ENCODE measurements at regions not wholly inside any gene's neighbourhood (a gene's known extent, or its start where the extent isn't known, plus 50 kb on each side); places are given as distances from the start of the nearest gene placed in this dataset.
"Not testable (repeated sequence)": the region's sequence is repeated elsewhere in the genome, so short reads cannot be mapped to it uniquely, and the experiment has no call there.

DNA sequence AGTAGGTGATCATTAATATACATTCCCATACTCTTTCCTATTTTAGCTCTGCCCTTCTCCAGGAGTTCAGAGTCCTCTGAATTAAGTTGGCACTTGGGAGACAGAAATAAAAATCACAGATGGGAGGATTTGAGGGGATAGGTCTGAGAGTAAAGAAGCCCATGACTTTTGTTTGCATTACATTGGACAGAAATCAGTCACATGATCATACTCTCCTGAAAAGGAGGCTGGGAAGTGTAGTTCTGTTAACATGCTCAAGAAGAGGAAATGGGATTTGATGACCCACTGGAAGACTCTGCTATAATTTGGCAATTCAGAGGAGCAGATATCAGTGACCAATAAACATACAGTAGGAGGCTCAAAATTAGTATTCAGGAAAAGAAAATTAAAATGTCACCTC lies 674.9 kb upstream of the C16orf82 start:
- Mint-ChIP-seq H3K27ac (no peak overlapping the region), H3K9me3 (peaks cover 7 to 8% of the 10 kb centered on the region in 2 donors), H3K36me3 (peaks cover 0 to 1% of the 10 kb centered on the region in 2 donors), H3K4me1 (no peaks in the 10 kb centered on the region), H3K4me3 (no peak overlapping the region), H3K27me3 (peaks cover 8 to 12% of the 10 kb centered on the region in 2 donors)
- ATAC-seq (replicated peaks) = no peak
- DNase-seq = no peak

DNA sequence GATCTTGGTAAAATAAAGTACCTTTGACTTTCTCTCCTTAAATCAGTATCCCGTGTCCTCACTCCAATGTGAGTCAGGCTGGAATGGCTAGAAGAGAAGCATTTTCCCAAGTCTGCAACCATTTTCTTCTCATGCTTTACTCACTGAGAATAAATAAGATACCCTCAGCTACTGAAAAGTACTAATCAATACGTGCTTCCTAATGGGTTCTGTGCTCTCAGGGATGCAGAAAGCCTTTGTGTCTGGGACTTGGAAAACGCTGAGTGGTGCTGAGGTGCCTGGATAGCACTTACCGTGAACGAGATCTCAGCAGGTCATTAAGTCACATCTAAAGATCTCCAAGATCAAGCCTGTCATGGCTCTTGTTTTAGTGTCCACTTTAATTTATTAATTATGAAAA lies 672.3 kb upstream of the C16orf82 start:
- Mint-ChIP-seq H3K4me3 (no peak overlapping the region), H3K4me1 (no peaks in the 10 kb centered on the region), H3K27ac (no peak overlapping the region), H3K27me3 (peaks cover 8 to 12% of the 10 kb centered on the region in 2 donors), H3K36me3 (peaks cover 0 to 1% of the 10 kb centered on the region in 2 donors), H3K9me3 (peaks cover 7 to 8% of the 10 kb centered on the region in 2 donors)
- DNase-seq = no peak
- ATAC-seq (replicated peaks) = no peak

DNA sequence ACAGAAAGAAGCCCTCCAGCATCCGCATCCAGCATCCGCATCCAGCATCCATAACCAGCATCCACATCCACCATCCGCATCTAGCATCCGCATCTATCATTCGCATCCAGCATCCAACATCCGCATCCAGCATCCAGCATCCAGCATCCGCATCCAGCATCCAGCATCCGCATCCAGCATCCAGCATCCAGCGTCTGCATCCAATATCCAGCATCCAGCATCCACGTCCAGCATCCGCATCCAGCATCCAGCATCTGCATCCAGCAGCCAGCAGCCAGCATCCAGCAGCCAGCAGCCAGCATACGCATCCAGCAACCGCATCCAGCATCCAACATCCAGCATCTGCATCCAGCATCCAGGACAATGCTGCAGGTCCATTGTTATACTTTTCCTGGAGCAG lies 671.0 kb upstream of the C16orf82 start:
- H3K27me3 Mint-ChIP-seq = peaks cover 8 to 12% of the 10 kb centered on the region in 2 donors
- no peak overlapping the region for H3K27ac Mint-ChIP-seq
- H3K9me3 Mint-ChIP-seq = peaks cover 7 to 8% of the 10 kb centered on the region in 2 donors
- no peak for DNase-seq
- ATAC-seq (replicated peaks) = no peak
- H3K36me3 Mint-ChIP-seq = peaks cover 0 to 1% of the 10 kb centered on the region in 2 donors
- no peak overlapping the region for H3K4me3 Mint-ChIP-seq
- H3K4me1 Mint-ChIP-seq = no peaks in the 10 kb centered on the region

DNA sequence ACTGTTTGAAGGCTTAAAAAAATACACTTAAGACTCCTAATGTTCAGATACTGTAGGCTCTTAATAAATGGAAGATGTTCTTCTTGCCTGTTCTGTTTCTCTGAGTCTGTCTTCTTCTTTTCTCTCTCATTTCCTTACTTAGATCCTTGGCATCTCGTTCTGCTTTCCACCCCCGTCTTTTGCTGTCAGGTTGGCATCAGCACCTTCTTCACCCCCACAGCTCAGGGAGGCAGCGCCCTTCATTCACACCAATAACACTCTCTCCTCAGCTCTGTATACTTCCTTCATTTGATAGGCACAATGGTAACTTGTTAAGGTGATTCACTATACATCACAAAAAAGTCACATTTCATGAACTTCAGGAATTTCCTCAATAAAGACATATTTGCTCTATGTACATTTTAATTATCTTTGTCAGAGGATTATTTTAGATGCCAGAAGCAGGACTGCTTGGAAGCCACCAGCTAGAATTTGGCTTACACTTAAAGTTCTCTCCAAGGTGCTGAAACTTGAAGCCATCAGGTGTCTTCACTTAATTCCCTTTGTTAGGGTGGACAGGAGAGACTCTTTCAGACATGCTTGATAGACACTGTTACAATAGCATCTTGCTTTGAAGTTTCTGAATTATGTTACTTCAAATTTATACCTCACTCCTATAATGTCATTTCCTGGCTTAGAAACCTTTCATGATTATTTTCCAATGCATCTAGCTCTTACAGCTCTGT lies 670.1 kb upstream of the C16orf82 start:
- Mint-ChIP-seq H3K9me3 (peaks cover 7 to 8% of the 10 kb centered on the region in 2 donors), H3K36me3 (peaks cover 0 to 1% of the 10 kb centered on the region in 2 donors)
- no peak for ATAC-seq (replicated peaks)

DNA sequence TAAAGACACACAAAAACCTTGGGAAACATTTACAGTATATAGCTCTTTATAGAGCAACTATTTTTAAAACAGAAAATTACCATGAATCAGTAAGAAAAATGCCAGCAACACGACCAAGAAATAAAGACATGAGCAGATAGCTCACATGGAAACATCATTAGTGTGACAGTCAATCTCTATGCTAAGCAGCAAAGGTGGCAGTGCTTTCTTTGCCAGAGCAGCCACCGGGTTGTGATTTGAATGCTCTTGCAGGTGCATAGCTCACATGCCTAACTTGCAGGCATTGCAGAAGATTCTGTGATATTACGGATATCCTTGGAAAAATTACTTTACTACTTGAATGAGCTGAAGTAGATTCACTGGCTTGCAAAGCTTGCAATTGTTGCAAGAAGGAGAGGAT lies 652.9 kb upstream of the C16orf82 start:
- ATAC-seq (replicated peaks) (no peak), DNase-seq (no peak)
- peaks cover 9% of the 10 kb centered on the region in 2 donors for H3K9me3 Mint-ChIP-seq
- H3K36me3 Mint-ChIP-seq = no peaks in the 10 kb centered on the region
- no peak overlapping the region for H3K27ac Mint-ChIP-seq
- H3K4me1 Mint-ChIP-seq = no peaks in the 10 kb centered on the region
- no peak overlapping the region for H3K4me3 Mint-ChIP-seq
- peaks cover 0 to 4% of the 10 kb centered on the region in 2 donors for H3K27me3 Mint-ChIP-seq

More for the DNA sequence above, 670.1 kb upstream of the C16orf82 start:
- no peak for DNase-seq
- H3K4me1 Mint-ChIP-seq = no peaks in the 10 kb centered on the region
- no peak overlapping the region for H3K27ac Mint-ChIP-seq
- peaks cover 8 to 12% of the 10 kb centered on the region in 2 donors for H3K27me3 Mint-ChIP-seq
- no peak overlapping the region for H3K4me3 Mint-ChIP-seq

DNA sequence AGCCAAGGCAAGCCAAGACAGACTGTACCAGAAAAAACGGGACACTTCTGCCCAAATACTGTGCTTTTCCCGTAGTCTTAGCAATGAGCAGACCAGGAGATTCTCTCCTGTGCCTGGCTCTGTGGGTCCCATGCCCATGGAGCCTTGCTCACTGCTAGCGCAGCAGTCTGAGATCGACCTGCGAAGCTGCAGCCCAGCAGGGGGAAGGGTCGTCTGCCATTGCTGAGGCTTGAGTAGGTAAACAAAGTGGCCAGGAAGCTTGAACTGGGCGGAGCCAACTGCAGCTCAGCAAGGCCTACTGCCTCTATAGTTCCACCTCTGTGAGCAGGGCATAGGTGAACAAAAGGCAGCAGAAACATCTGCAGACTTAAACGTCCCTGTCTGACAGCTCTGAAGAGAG lies 647.3 kb upstream of the C16orf82 start:
- H3K9me3 Mint-ChIP-seq = peaks cover 10 to 11% of the 10 kb centered on the region in 2 donors
- H3K4me1 Mint-ChIP-seq; H3K27me3 Mint-ChIP-seq; H3K4me3 Mint-ChIP-seq; DNase-seq; H3K36me3 Mint-ChIP-seq; ATAC-seq (replicated peaks); H3K27ac Mint-ChIP-seq: not testable (repeated sequence)

DNA sequence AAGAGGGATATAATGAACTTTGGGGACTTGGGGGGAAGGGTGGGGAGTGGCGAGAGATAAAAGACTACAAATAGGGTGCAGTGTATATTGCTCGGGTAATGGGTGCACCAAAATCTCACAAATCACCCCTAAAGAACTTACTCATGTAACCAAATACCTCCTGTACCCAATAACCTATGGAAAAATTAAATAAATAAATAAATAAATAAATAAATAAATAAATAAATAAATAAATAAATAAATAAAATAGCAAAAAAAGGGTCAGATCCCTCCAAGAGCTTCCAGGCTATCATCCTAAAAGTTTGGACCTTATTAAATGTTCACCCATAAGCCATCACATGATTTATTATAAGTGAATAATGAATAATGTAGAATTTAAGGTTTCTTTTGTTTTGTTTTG lies 636.1 kb upstream of the C16orf82 start:
- Mint-ChIP-seq H3K36me3 (no peaks in the 10 kb centered on the region), H3K27me3 (no peaks in the 10 kb centered on the region), H3K27ac (no peak overlapping the region), H3K9me3 (peaks cover 3 to 6% of the 10 kb centered on the region in 2 donors), H3K4me1 (no peaks in the 10 kb centered on the region), H3K4me3 (no peak overlapping the region)
- DNase-seq (no peak), ATAC-seq (replicated peaks) (no peak)

DNA sequence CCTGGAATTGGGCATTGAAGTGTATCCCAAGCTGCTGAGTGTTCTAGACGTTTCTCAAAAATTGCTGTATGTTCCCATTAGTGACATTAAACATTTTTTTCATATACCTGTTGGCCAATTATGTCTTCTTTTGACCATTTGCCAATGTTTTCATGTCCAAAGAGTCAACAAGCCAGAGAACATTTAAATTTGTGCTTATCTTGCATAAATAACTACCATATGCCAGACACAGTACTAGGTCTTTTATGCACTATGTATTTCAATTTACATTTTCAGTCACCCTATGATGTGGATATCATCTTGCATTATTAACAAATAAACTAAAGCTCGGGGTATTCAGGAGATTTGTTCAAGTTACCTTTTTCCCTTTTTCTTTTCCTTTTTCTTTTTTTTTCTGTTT lies 632.9 kb upstream of the C16orf82 start:
- peaks cover under 1 to 8% of the 10 kb centered on the region in 2 donors for H3K9me3 Mint-ChIP-seq
- DNase-seq (no peak), ATAC-seq (replicated peaks) (no peak)
- H3K4me3 Mint-ChIP-seq = no peak overlapping the region
- no peaks in the 10 kb centered on the region for H3K4me1 Mint-ChIP-seq
- no peaks in the 10 kb centered on the region for H3K36me3 Mint-ChIP-seq
- no peaks in the 10 kb centered on the region for H3K27me3 Mint-ChIP-seq
- H3K27ac Mint-ChIP-seq = no peak overlapping the region

DNA sequence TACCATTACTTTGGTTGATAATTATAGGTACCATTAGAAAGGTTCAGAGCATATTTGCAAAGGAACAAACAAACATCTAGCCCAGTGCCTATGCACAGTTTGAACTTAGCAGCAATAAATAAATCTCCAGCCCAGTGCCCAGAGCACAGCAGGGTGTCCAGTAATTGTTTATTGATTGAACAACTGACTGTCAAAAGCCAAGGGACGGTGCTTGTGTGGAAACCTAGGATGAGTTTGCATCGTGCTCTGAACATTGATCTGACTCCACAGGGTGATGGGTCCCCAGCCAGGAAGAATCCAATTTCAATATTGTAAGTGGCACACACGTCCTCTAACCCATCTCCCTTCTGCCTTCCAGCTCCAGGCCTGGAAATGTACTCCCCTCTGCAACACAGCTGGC lies 625.5 kb upstream of the C16orf82 start:
- peaks cover 4 to 12% of the 10 kb centered on the region in 2 donors for H3K27me3 Mint-ChIP-seq
- no peak overlapping the region for H3K4me3 Mint-ChIP-seq
- no peaks in the 10 kb centered on the region for H3K36me3 Mint-ChIP-seq
- no peak for DNase-seq
- no peaks in the 10 kb centered on the region for H3K4me1 Mint-ChIP-seq
- no peak for ATAC-seq (replicated peaks)
- H3K9me3 Mint-ChIP-seq = peaks cover 0 to 11% of the 10 kb centered on the region in 2 donors
- H3K27ac Mint-ChIP-seq = no peak overlapping the region

DNA sequence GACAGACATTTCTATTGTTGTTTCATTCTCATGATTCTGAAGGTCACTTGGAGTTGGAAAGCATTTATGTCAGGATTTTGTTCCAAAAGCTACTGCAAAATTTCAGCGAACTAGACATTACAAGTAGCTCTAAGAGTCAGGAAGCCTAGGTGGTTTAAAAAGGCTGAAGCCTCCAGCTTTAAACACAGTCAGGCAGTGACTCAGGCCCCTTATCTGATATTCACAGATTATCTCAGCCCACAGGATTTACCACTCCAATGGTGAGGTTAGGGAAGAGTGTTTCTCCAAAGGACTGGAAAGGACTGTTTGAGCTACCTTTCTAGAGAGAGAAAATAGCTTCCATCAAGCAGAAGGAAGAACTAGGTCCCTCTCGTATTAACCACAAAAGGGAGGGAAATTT lies 624.4 kb upstream of the C16orf82 start:
- DNase-seq (no peak), ATAC-seq (replicated peaks) (no peak)
- Mint-ChIP-seq H3K4me1 (no peaks in the 10 kb centered on the region), H3K27ac (no peak overlapping the region), H3K4me3 (no peak overlapping the region), H3K27me3 (peaks cover 4 to 12% of the 10 kb centered on the region in 2 donors), H3K9me3 (peaks cover 0 to 11% of the 10 kb centered on the region in 2 donors), H3K36me3 (no peaks in the 10 kb centered on the region)

DNA sequence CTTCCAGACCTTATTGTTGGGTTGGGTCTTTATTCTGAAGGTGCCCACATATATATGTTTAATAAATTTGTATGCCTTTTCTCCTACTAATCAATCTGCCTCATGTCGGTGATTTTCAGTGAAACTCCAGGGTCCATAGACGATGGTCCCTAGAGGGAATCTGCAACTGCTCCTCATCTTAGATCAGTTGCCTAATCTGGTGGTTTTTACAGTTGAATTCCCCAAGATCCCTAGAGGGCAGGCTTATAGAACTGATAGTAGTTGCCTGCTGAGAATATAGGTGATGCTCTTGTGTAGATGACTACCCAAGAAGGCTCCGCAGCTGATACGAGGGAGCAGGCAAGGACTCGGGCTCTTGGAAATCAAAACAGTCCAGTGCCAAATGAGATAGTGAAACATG lies 619.2 kb upstream of the C16orf82 start:
- no peak overlapping the region for H3K27ac Mint-ChIP-seq
- no peaks in the 10 kb centered on the region for H3K27me3 Mint-ChIP-seq
- no peaks in the 10 kb centered on the region for H3K36me3 Mint-ChIP-seq
- no peak for ATAC-seq (replicated peaks)
- H3K4me3 Mint-ChIP-seq = no peak overlapping the region
- H3K9me3 Mint-ChIP-seq = no peaks in the 10 kb centered on the region
- DNase-seq = no peak
- no peaks in the 10 kb centered on the region for H3K4me1 Mint-ChIP-seq

DNA sequence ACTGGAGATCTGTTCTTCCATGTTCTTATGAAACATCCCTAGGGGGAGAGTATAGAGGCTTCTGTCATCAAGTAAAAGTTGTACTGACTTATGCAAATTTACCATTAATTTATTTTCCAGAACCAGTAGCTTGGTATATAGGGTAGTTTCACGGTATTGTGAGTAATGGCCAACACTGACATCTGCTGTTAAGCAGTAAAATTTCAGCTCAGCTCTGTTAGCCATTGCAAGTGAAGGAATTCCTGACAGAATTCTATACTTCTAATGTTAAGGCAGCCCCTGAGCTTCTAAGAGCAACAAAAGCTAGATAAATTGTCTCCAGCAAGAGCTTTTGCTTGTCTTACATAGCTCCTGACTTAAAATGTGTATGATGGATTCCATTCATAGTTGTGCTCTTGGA lies 613.5 kb upstream of the C16orf82 start:
- H3K27me3 Mint-ChIP-seq = peaks cover 11 to 15% of the 10 kb centered on the region in 2 donors

DNA sequence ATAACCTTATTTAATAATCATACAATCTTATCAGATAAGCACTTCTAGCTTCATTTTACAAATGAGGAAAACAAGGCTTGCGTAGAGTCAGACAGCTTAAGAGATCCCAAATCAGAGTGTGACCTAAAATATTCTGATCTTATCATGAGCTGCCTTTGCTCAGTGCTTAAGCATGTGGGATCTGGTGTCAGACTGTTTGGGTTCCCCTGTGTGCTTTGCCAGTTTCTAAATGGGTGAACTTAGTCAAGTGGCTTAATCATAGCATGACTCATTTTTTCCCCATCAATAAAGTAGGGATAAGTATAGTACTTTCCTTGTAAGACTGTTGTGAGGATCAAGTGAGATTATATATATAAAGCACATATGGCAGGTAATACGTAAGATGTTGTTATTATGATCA lies 612.6 kb upstream of the C16orf82 start:
- ATAC-seq (replicated peaks) (no peak), DNase-seq (no peak)
- Mint-ChIP-seq H3K27ac (no peak overlapping the region), H3K36me3 (no peaks in the 10 kb centered on the region), H3K4me3 (no peak overlapping the region), H3K9me3 (peaks cover 0 to 2% of the 10 kb centered on the region in 2 donors), H3K27me3 (peaks cover 11 to 15% of the 10 kb centered on the region in 2 donors), H3K4me1 (no peaks in the 10 kb centered on the region)

More for the DNA sequence above, 613.5 kb upstream of the C16orf82 start:
- no peak for DNase-seq
- ATAC-seq (replicated peaks) = no peak
- Mint-ChIP-seq H3K36me3 (no peaks in the 10 kb centered on the region), H3K4me1 (no peaks in the 10 kb centered on the region), H3K4me3 (no peak overlapping the region), H3K27ac (no peak overlapping the region), H3K9me3 (peaks cover 0 to 2% of the 10 kb centered on the region in 2 donors)

DNA sequence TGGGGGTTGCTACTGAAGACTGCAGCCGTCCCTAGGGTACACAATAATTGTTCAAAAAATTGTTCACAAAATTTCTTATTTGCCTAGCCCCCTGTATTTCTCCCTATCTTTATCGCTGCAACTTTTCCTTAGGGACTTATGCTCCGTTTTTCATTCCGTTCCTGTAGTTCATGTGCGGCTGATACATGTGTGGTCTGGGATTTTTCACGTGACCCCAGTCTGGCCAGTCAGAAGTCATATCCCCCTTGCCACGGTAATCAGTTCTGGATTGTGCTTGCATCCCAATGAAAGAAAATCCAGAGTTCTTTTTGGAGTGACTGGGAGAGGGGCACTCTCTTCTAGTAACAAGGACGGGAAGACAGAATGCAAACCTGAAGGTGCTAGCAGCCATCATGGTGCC lies 610.7 kb upstream of the C16orf82 start:
- H3K9me3 Mint-ChIP-seq = peaks cover 0 to 2% of the 10 kb centered on the region in 2 donors
- H3K27ac Mint-ChIP-seq = no peak overlapping the region
- peaks cover 11 to 15% of the 10 kb centered on the region in 2 donors for H3K27me3 Mint-ChIP-seq
- no peak overlapping the region for H3K4me3 Mint-ChIP-seq
- ATAC-seq (replicated peaks) (no peak), DNase-seq (no peak)
- no peaks in the 10 kb centered on the region for H3K36me3 Mint-ChIP-seq
- no peaks in the 10 kb centered on the region for H3K4me1 Mint-ChIP-seq

DNA sequence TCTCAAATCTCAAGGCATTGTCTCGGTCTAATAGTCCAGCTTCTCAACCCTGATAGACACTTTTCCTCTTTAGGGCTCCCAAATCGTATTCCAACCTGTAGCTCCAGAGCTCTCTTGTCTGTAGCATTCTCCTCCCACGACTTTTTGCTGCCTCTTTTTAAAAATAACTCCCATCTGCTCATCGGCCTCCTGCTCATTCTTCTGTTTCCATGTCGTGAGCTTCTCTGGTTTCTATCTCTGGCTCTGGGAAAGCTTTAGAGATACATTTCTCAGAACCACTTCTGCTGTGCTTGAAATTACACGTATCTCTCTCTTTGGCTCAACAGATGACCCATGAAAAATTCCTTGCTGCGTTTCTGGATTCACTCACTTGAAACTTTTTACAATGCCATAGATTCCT lies 609.6 kb upstream of the C16orf82 start:
- Mint-ChIP-seq H3K27ac (no peak overlapping the region), H3K4me1 (no peaks in the 10 kb centered on the region), H3K27me3 (peaks cover 11 to 15% of the 10 kb centered on the region in 2 donors), H3K4me3 (no peak overlapping the region), H3K9me3 (peaks cover 0 to 2% of the 10 kb centered on the region in 2 donors), H3K36me3 (no peaks in the 10 kb centered on the region)
- ATAC-seq (replicated peaks) (no peak), DNase-seq (no peak)

All from stimulated activated naive B cell treated with anti-CD40 and anti-IgM and Interleukin-4, amounts not matched to agents 10 μg/mL and 1 μg/mL and 100 μg/mL, for 72 hours (primary cell).